IPS-20b (cell line): ENCODE measurements at regions not wholly inside any gene's neighbourhood (a gene's known extent, or its start where the extent isn't known, plus 50 kb on each side); places are given as distances from the start of the nearest gene placed in this dataset.
A peak's percentile ranks its signal among the peaks of the same experiment; 100 is the strongest.
"Not testable (repeated sequence)": the region's sequence is repeated elsewhere in the genome, so short reads cannot be mapped to it uniquely, and the experiment has no call there.

Experiments used
- H3K27ac ChIP-seq: one replicate; pipeline ENCODE4 v1.5.1; 2013; ENCODE audit warnings: low read length
- H3K27me3 ChIP-seq: 2 replicates; pipeline ENCODE4 v1.6.1; 2013; ENCODE audit warnings: mild to moderate bottlenecking, low read length, inconsistent platforms; ENCODE audit not compliant: insufficient read depth
- H3K36me3 ChIP-seq: 2 replicates; pipeline ENCODE4 v1.6.1; 2013; ENCODE audit warnings: low read depth, mild to moderate bottlenecking, inconsistent platforms, low read length, moderate library complexity; ENCODE audit not compliant: insufficient read depth
- H3K4me1 ChIP-seq: 2 replicates; pipeline ENCODE4 v1.6.1; 2013; ENCODE audit warnings: mild to moderate bottlenecking, control low read depth, inconsistent platforms, low read length, moderate library complexity; ENCODE audit not compliant: insufficient read depth
- H3K4me3 ChIP-seq: 2 replicates; pipeline ENCODE4 v1.5.1; 2013; ENCODE audit warnings: mild to moderate bottlenecking, low read length, inconsistent platforms
- H3K9ac ChIP-seq: 2 replicates; pipeline ENCODE4 v1.6.1; 2013; ENCODE audit warnings: low read depth, mild to moderate bottlenecking, inconsistent platforms, low read length, moderate library complexity
- H3K9me3 ChIP-seq: 2 replicates; pipeline ENCODE4 v1.6.1; 2013; ENCODE audit warnings: mild to moderate bottlenecking, low read depth, low read length, inconsistent platforms; ENCODE audit not compliant: insufficient read depth

GRCh38 chr2:132347041-132347780 lies 69.4 kb upstream of the GPR39 start:
- not testable (repeated sequence) for H3K36me3 ChIP-seq, H3K4me1 ChIP-seq, H3K9me3 ChIP-seq
- Histone ChIP-seq H3K4me3 (peak overlapping the region; percentile 70), H3K9ac (peak overlapping the region; percentile 66; the same call in 1 of the 2 replicates), H3K27ac (peak overlapping the region; percentile 76), H3K27me3 (peaks cover 14% of the 10 kb centered on the region)

- not testable (repeated sequence) for H3K4me3 ChIP-seq, H3K9me3 ChIP-seq, H3K27ac ChIP-seq, H3K9ac ChIP-seq, H3K4me1 ChIP-seq, H3K36me3 ChIP-seq
- peaks cover 19% of the 10 kb centered on the region for H3K27me3 ChIP-seq
Observed at GRCh38 chr2:132349092-132349687, 67.4 kb upstream of the GPR39 start.

GRCh38 chr2:132351668-132352067 lies 64.9 kb upstream of the GPR39 start:
- not testable (repeated sequence) for H3K9me3 ChIP-seq, H3K4me3 ChIP-seq, H3K9ac ChIP-seq

GRCh38 chr2:132352481-132353001 lies 64.1 kb upstream of the GPR39 start:
- not testable (repeated sequence) for H3K9ac ChIP-seq, H3K27ac ChIP-seq, H3K36me3 ChIP-seq, H3K9me3 ChIP-seq, H3K4me1 ChIP-seq
- Histone ChIP-seq H3K4me3 (peak overlapping the region; percentile 49; the same call in 1 of the 2 replicates), H3K27me3 (peaks cover 19% of the 10 kb centered on the region)

More at GRCh38 chr2:132351668-132352067, 64.9 kb upstream of the GPR39 start:
- H3K36me3 ChIP-seq, H3K4me1 ChIP-seq, H3K27ac ChIP-seq: not testable (repeated sequence)
- peaks cover 19% of the 10 kb centered on the region for H3K27me3 ChIP-seq

- H3K36me3 ChIP-seq, H3K4me1 ChIP-seq, H3K9ac ChIP-seq, H3K27ac ChIP-seq, H3K9me3 ChIP-seq: not testable (repeated sequence)
- H3K27me3 ChIP-seq: peaks cover 19% of the 10 kb centered on the region
- peak overlapping the region; percentile 56; the same call in 1 of the 2 replicates for H3K4me3 ChIP-seq
Observed at GRCh38 chr2:132353380-132353779, 63.2 kb upstream of the GPR39 start.

GRCh38 chr2:132360964-132361363 lies 55.6 kb upstream of the GPR39 start:
- not testable (repeated sequence) for H3K27me3 ChIP-seq, H3K4me1 ChIP-seq, H3K27ac ChIP-seq, H3K9ac ChIP-seq, H3K4me3 ChIP-seq, H3K9me3 ChIP-seq, H3K36me3 ChIP-seq

GRCh38 chr2:132361498-132361897 lies 55.1 kb upstream of the GPR39 start:
- not testable (repeated sequence) for H3K4me3 ChIP-seq, H3K36me3 ChIP-seq, H3K27me3 ChIP-seq, H3K27ac ChIP-seq, H3K9ac ChIP-seq, H3K4me1 ChIP-seq, H3K9me3 ChIP-seq

- not testable (repeated sequence) for H3K9me3 ChIP-seq, H3K9ac ChIP-seq
Observed at GRCh38 chr2:132363352-132363751, 53.3 kb upstream of the GPR39 start.

GRCh38 chr2:132365963-132366362 lies 50.6 kb upstream of the GPR39 start:
- H3K36me3 ChIP-seq, H3K4me3 ChIP-seq, H3K27me3 ChIP-seq, H3K9me3 ChIP-seq, H3K4me1 ChIP-seq, H3K9ac ChIP-seq, H3K27ac ChIP-seq: not testable (repeated sequence)

More at GRCh38 chr2:132363352-132363751, 53.3 kb upstream of the GPR39 start:
- not testable (repeated sequence) for H3K4me3 ChIP-seq, H3K36me3 ChIP-seq, H3K27me3 ChIP-seq, H3K4me1 ChIP-seq, H3K27ac ChIP-seq

- Histone ChIP-seq H3K27ac (no peak overlapping the region), H3K27me3 (no peaks in the 10 kb centered on the region), H3K4me1 (no peaks in the 10 kb centered on the region)
Observed at GRCh38 chr2:132366421-132367180, 50.0 kb upstream of the GPR39 start.

More at GRCh38 chr2:132366421-132367180, 50.0 kb upstream of the GPR39 start:
- H3K9ac ChIP-seq: no peak overlapping the region
- no peak overlapping the region for H3K4me3 ChIP-seq
- no peaks in the 10 kb centered on the region for H3K36me3 ChIP-seq
- H3K9me3 ChIP-seq: no peaks in the 10 kb centered on the region; the same call in 1 of the 2 replicates
